Transverse colon (tissue), 4 donors: ENCODE measurements at regions not wholly inside any gene's neighbourhood (a gene's known extent, or its start where the extent isn't known, plus 50 kb on each side); places are given as distances from the start of the nearest gene placed in this dataset.

ENCODE experiments used
- DNase-seq: peaks from one replicate; pipeline ENCODE4 v3.0.0-alpha.2; 2019
- H3K27ac ChIP-seq, 4 donors: fragments of 200-600 bp; sonication (generic); 2 replicates each; pipeline ENCODE4 v1.5.1; 2016 to 2018; ENCODE audit warnings: inconsistent platforms in 4 of 4
- H3K27me3 ChIP-seq: fragments of 200-600 bp; sonication (generic); 2 replicates; pipeline ENCODE4 v1.5.1; 2017; ENCODE audit warnings: inconsistent platforms
- H3K36me3 ChIP-seq, 4 donors: fragments of 200-600 bp; sonication (generic); 2 replicates each; pipeline ENCODE4 v1.5.1; 2017 to 2019; ENCODE audit warnings: inconsistent platforms in 4 of 4
- H3K4me1 ChIP-seq, 4 donors: fragments of 200-600 bp; sonication (generic); 2 replicates each; pipeline ENCODE4 v1.5.1; 2017 to 2020; ENCODE audit warnings: inconsistent platforms in 4 of 4
- H3K4me3 ChIP-seq, 4 donors: fragments of 200-600 bp; sonication (generic); 1 replicate in 1 of 4; 2 replicates in 3 of 4; pipeline versions ENCODE4 v1.5.1 to v1.6.1; 2017 to 2019; ENCODE audit warnings: inconsistent platforms in 4 of 4
- H3K9me3 ChIP-seq, 2 donors: fragments of 200-600 bp; sonication (generic); 2 replicates each; pipeline ENCODE4 v1.5.1; 2017 to 2019; ENCODE audit warnings: inconsistent platforms in 2 of 2
- EP300 ChIP-seq: sonication (generic); formaldehyde crosslinking; IDR thresholded peaks from one replicate; pipeline ENCODE4 v1.6.1; 2017; ENCODE audit warnings: antibody characterized with exemption, low read depth
- POLR2A ChIP-seq: fragments of 450-650 bp; IDR thresholded peaks from one replicate; pipeline ENCODE4 v1.6.1; 2016; ENCODE audit warnings: antibody characterized with exemption, mild to moderate bottlenecking, moderate library complexity
- POLR2AphosphoS5 ChIP-seq, 3 donors: sonication (generic); formaldehyde crosslinking; IDR thresholded peaks; one replicate each; pipeline ENCODE4 v1.6.1; 2016; ENCODE audit warnings: antibody characterized with exemption in 3 of 3
- WGBS, 2 donors: methylation state at CpG; one replicate each; pipeline ENCODE4 v1.1.5; 2018; ENCODE audit warnings: low coverage in 1 of 2; 5-methylcytosine and 5-hydroxymethylcytosine counted together
- in situ Hi-C, 4 donors: fragments of 200-750 bp; cut with MboI; loops; one replicate each; pipeline versions ENCODE4 v1.15.0 to v1.15.1; 2017; ENCODE audit warnings: low sequenced_read_pairs in 3 of 4, low pct_ligation_motif_present in 1 of 4, low pct_unique_long_range_greater_than_20kb in 1 of 4
- intact Hi-C: fragments of 100-400 bp; cut with DNase I; formaldehyde crosslinking; loops from one replicate; pipeline ENCODE4 v1.15.1; 2023; ENCODE audit warnings: low total_unique reads
- TF ChIP-seq, protein P1 (sequence below), 5 experiments: fragments of 200-600 bp in 3 of 5; fragments of 450-650 bp in 2 of 5; sonication (generic) in 3 of 5; IDR thresholded peaks; 1 replicate in 2 of 5; 2 replicates in 3 of 5; pipeline ENCODE4 v1.5.1; 2016 to 2017; ENCODE audit warnings: antibody characterized with exemption in 5 of 5, inconsistent platforms in 3 of 5, mild to moderate bottlenecking in 2 of 5, moderate library complexity in 1 of 5

GRCh38 chr10:65753532-65753931, 1172.3 kb upstream of the LRRTM3 start:
- in situ Hi-C loops: no loop called here
- TF ChIP-seq POLR2AphosphoS5 (IDR thresholded peaks at IDR 0.05): no peak
- no peak for TF ChIP-seq EP300
- TF ChIP-seq POLR2A: no peak
- TF ChIP-seq, protein P1, sequence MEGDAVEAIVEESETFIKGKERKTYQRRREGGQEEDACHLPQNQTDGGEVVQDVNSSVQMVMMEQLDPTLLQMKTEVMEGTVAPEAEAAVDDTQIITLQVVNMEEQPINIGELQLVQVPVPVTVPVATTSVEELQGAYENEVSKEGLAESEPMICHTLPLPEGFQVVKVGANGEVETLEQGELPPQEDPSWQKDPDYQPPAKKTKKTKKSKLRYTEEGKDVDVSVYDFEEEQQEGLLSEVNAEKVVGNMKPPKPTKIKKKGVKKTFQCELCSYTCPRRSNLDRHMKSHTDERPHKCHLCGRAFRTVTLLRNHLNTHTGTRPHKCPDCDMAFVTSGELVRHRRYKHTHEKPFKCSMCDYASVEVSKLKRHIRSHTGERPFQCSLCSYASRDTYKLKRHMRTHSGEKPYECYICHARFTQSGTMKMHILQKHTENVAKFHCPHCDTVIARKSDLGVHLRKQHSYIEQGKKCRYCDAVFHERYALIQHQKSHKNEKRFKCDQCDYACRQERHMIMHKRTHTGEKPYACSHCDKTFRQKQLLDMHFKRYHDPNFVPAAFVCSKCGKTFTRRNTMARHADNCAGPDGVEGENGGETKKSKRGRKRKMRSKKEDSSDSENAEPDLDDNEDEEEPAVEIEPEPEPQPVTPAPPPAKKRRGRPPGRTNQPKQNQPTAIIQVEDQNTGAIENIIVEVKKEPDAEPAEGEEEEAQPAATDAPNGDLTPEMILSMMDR (IDR thresholded peaks at IDR 0.05): no peak
- WGBS, 2 donors: 39 to 40% methylated on average over 1 of the region's 1 CpG
- Histone ChIP-seq H3K27ac (no peak overlapping the region), H3K9me3 (no peaks in the 10 kb centered on the region), H3K36me3 (no peaks in the 10 kb centered on the region), H3K4me3 (no peak overlapping the region), H3K4me1 (peaks cover 0 to 3% (median 0%) of the 10 kb centered on the region in 4 donors), H3K27me3 (no peaks in the 10 kb centered on the region)
- no peak for DNase-seq
- intact Hi-C loops: no loop called here

- DNase-seq: no peak
- in situ Hi-C loops: no loop called here
- TF ChIP-seq, protein P1 (IDR thresholded peaks at IDR 0.05): no peak
- TF ChIP-seq EP300 (no peak), POLR2A (no peak), POLR2AphosphoS5 (IDR thresholded peaks at IDR 0.05) (no peak)
- intact Hi-C loops: no loop called here
- WGBS, 2 donors: 50 to 66% methylated on average over 2 of the region's 2 CpGs
- peaks cover 0 to 3% (median 0%) of the 10 kb centered on the region in 4 donors for H3K4me1 ChIP-seq
- no peak overlapping the region for H3K27ac ChIP-seq
- H3K9me3 ChIP-seq: no peaks in the 10 kb centered on the region
- no peaks in the 10 kb centered on the region for H3K36me3 ChIP-seq
- no peak overlapping the region for H3K4me3 ChIP-seq
- no peaks in the 10 kb centered on the region for H3K27me3 ChIP-seq
These were observed 1171.7 kb upstream of the LRRTM3 start for GRCh38 chr10:65754112-65754511.

- H3K9me3 ChIP-seq: no peaks in the 10 kb centered on the region
- H3K36me3 ChIP-seq: no peaks in the 10 kb centered on the region
- TF ChIP-seq EP300: no peak
- no peak for TF ChIP-seq POLR2A
- no peak for TF ChIP-seq POLR2AphosphoS5 (IDR thresholded peaks at IDR 0.05)
- TF ChIP-seq, protein P1 (IDR thresholded peaks at IDR 0.05): no peak
- no peak overlapping the region for H3K4me3 ChIP-seq
- no peaks in the 10 kb centered on the region for H3K4me1 ChIP-seq
- H3K27ac ChIP-seq: no peak overlapping the region
- no peaks in the 10 kb centered on the region for H3K27me3 ChIP-seq
- no peak for DNase-seq
- intact Hi-C loops: no loop called here
- WGBS, 2 donors: 81 to 84% methylated on average over 3 of the region's 3 CpGs
- in situ Hi-C loops: no loop called here
These were observed 1163.5 kb upstream of the LRRTM3 start for GRCh38 chr10:65762311-65762710.

GRCh38 chr10:65765006-65765541, 1160.8 kb upstream of the LRRTM3 start:
- WGBS, 2 donors: 44 to 61% methylated on average over 1 of the region's 1 CpG

More at GRCh38 chr10:65765006-65765541, 1160.8 kb upstream of the LRRTM3 start:
- Histone ChIP-seq H3K27ac (no peak overlapping the region), H3K36me3 (no peaks in the 10 kb centered on the region), H3K4me1 (no peaks in the 10 kb centered on the region), H3K27me3 (no peaks in the 10 kb centered on the region), H3K9me3 (no peaks in the 10 kb centered on the region), H3K4me3 (no peak overlapping the region)
- no peak for DNase-seq
- intact Hi-C loops (no loop called here), in situ Hi-C loops (no loop called here)
- TF ChIP-seq EP300 (no peak), POLR2AphosphoS5 (IDR thresholded peaks at IDR 0.05) (no peak), POLR2A (no peak)
- TF ChIP-seq, protein P1 (IDR thresholded peaks at IDR 0.05): no peak
